Endothelial cell of umbilical vein (primary cell): ENCODE measurements at regions not wholly inside any gene's neighbourhood (a gene's known extent, or its start where the extent isn't known, plus 50 kb on each side); places are given as distances from the start of the nearest gene placed in this dataset.

Experiments
- BruUV-seq: library from RNA; stranded (reverse); fragments of 400-500 nt; replicated peaks from 2 replicates; lab custom pipeline; 2021; lab: Mats Ljungman, UMichigan
- CTCF ChIA-PET: fragments of 300-600, 350-600 bp; sonication (Branson Sonifier 250); formaldehyde crosslinking; loops from one replicate; lab custom pipeline; 2021; ENCODE audit warnings: antibody characterized with exemption, inconsistent platforms; lab: Charles Lee
- POLR2A ChIA-PET: fragments of 300-600, 350-600 bp; sonication (Branson Sonifier 250); formaldehyde crosslinking; loops from one replicate; lab custom pipeline; 2021; ENCODE audit warnings: antibody characterized with exemption, inconsistent platforms; lab: Charles Lee
- DNase-seq: peaks from one replicate; pipeline ENCODE4 v3.0.0-alpha.2; 2011; ENCODE audit warnings: low read depth, low spot score
- FAIRE-seq: peaks from 2 replicates; lab custom pipeline; 2011; peaks lifted over from hg19 to GRCh38; lab: Jason Lieb, UNC
- H2AFZ ChIP-seq: 2 replicates; pipeline ENCODE4 v1.6.0; 2012; ENCODE audit warnings: low read depth, low read length, control low read depth, inconsistent platforms
- H3K27ac ChIP-seq: 2 replicates; pipeline ENCODE4 v1.5.1; 2011; ENCODE audit warnings: low read depth, mild to moderate bottlenecking, control low read depth, low read length, moderate library complexity; ENCODE audit not compliant: insufficient read depth
- H3K27me3 ChIP-seq, 2 experiments: 2 replicates each; pipeline versions ENCODE4 v1.6.0 to v1.6.1; 2011; ENCODE audit warnings: low read length in 2 of 2, mixed read lengths in 1 of 2; ENCODE audit not compliant: control insufficient read depth in 2 of 2, insufficient read depth in 2 of 2
- H3K36me3 ChIP-seq, 2 experiments: 2 replicates in 1 of 2; 3 replicates in 1 of 2; pipeline ENCODE4 v1.5.1; 2011; ENCODE audit warnings: low read length in 2 of 2, mild to moderate bottlenecking in 1 of 2, moderate library complexity in 1 of 2; ENCODE audit not compliant: control insufficient read depth in 2 of 2, insufficient read depth in 2 of 2; ENCODE audit errors: extremely low read depth in 1 of 2
- H3K4me1 ChIP-seq: 3 replicates; pipeline ENCODE4 v1.5.1; 2011; ENCODE audit warnings: mild to moderate bottlenecking, low read length; ENCODE audit not compliant: control insufficient read depth, insufficient read depth; ENCODE audit errors: extremely low read depth
- H3K4me2 ChIP-seq: 2 replicates; pipeline ENCODE4 v1.6.1; 2011; ENCODE audit warnings: low read length, control low read depth, mixed read lengths; ENCODE audit not compliant: insufficient read depth
- H3K4me3 ChIP-seq, 3 experiments: fragments of 200-600 bp in 1 of 3; sonication (generic), shearing (Covaris generic) in 1 of 3; replicated peaks in 1 of 3; 2 replicates each; pipeline ENCODE4 v1.5.1; 2011 to 2016; ENCODE audit warnings: control low read depth in 3 of 3, low read length in 3 of 3, mild to moderate bottlenecking in 2 of 3, inconsistent platforms in 1 of 3, low read depth in 1 of 3, moderate library complexity in 1 of 3; ENCODE audit not compliant: insufficient read depth in 1 of 3
- H3K79me2 ChIP-seq: 2 replicates; pipeline ENCODE4 v1.6.0; 2012; ENCODE audit warnings: low read length, inconsistent platforms; ENCODE audit not compliant: control insufficient read depth, insufficient read depth
- H3K9ac ChIP-seq: replicated peaks from 2 replicates; pipeline ENCODE3; 2011; ENCODE audit warnings: low read length, control low read depth; ENCODE audit not compliant: insufficient read depth; ENCODE audit errors: extremely low read depth
- H3K9me1 ChIP-seq: replicated peaks from 3 replicates; pipeline ENCODE4 v1.6.0; 2011; ENCODE audit warnings: mild to moderate bottlenecking, low read length; ENCODE audit not compliant: control insufficient read depth, insufficient read depth; ENCODE audit errors: extremely low read depth
- H3K9me3 ChIP-seq: replicated peaks from 2 replicates; pipeline ENCODE4 v1.5.1; 2012; ENCODE audit warnings: low read length, inconsistent platforms; ENCODE audit not compliant: control insufficient read depth, insufficient read depth
- H4K20me1 ChIP-seq: replicated peaks from 2 replicates; pipeline ENCODE3; 2011; ENCODE audit warnings: mild to moderate bottlenecking, low read length; ENCODE audit not compliant: control insufficient read depth, insufficient read depth; ENCODE audit errors: extremely low read depth
- CTCF ChIP-seq, 2 donors: IDR thresholded peaks; 1 replicate in 1 of 2; 2 replicates in 1 of 2; pipeline ENCODE4 v1.5.1; 2011; ENCODE audit warnings: low read length in 2 of 2, mild to moderate bottlenecking in 2 of 2, moderate library complexity in 2 of 2, control low read depth in 1 of 2, inconsistent platforms in 1 of 2, low read depth in 1 of 2; ENCODE audit not compliant: insufficient read depth in 1 of 2; ENCODE audit errors: extremely low read depth in 1 of 2
- EZH2 ChIP-seq: IDR thresholded peaks from 2 replicates; pipeline ENCODE4 v1.6.1; 2012; ENCODE audit warnings: borderline replicate concordance, low read depth, mild to moderate bottlenecking, moderate library complexity, low read length, inconsistent platforms; ENCODE audit not compliant: severe bottlenecking
- FOS ChIP-seq: IDR thresholded peaks from 2 replicates; pipeline ENCODE4 v1.6.1; 2011; ENCODE audit warnings: mild to moderate bottlenecking, low read length, moderate library complexity, borderline replicate concordance; ENCODE audit not compliant: insufficient read depth
- GATA2 ChIP-seq: IDR thresholded peaks from 2 replicates; pipeline ENCODE4 v1.7.0; 2011; ENCODE audit warnings: low read depth, mild to moderate bottlenecking, moderate library complexity, mixed read lengths, low read length; ENCODE audit not compliant: insufficient read length, insufficient read depth
- JUN ChIP-seq: IDR thresholded peaks from 2 replicates; pipeline ENCODE4 v1.6.1; 2011; ENCODE audit warnings: borderline replicate concordance, low read depth; ENCODE audit not compliant: insufficient read length, insufficient read depth
- MAX ChIP-seq: IDR thresholded peaks from 2 replicates; pipeline ENCODE4 v1.6.1; 2011; ENCODE audit not compliant: insufficient read depth, insufficient read length
- MYC ChIP-seq: IDR thresholded peaks from one replicate; pipeline ENCODE4 v1.6.1; 2011; ENCODE audit warnings: mild to moderate bottlenecking, low read depth, low read length
- POLR2A ChIP-seq: IDR thresholded peaks from 2 replicates; pipeline ENCODE4 v1.6.1; 2012; ENCODE audit warnings: low read depth, mild to moderate bottlenecking, control low read depth, low read length
- POLR2AphosphoS5 ChIP-seq: IDR thresholded peaks from 2 replicates; pipeline ENCODE4 v1.6.1; 2012; ENCODE audit warnings: low read depth, mild to moderate bottlenecking, control low read depth, low read length, moderate library complexity; ENCODE audit not compliant: insufficient read depth
- dilution Hi-C: fragments of 300-500 bp; cut with MboI; formaldehyde crosslinking; loops from one replicate; pipeline ENCODE4 v1.15.0; 2019; ENCODE audit warnings: low sequenced_read_pairs; ENCODE audit not compliant: extremely low pct_ligation_motif_present
- intact Hi-C: fragments of 100-400 bp; cut with micrococcal nuclease; formaldehyde crosslinking; loops from one replicate; pipeline ENCODE4 v1.10.0; 2022

- intact Hi-C loops: no loop called here
- Histone ChIP-seq H3K27ac (no peak overlapping the region), H3K4me2 (no peak overlapping the region), H3K4me3 (no peak overlapping the region), H3K27me3 (peaks cover 3 to 10% of the 10 kb centered on the region in 2 experiments), H3K9me3 (no peaks in the 10 kb centered on the region), H2AFZ (no peak overlapping the region), H3K9ac (no peak overlapping the region), H3K9me1 (no peaks in the 10 kb centered on the region), H4K20me1 (no peaks in the 10 kb centered on the region), H3K4me1 (no peaks in the 10 kb centered on the region), H3K36me3 (no peaks in the 10 kb centered on the region), H3K79me2 (no peaks in the 10 kb centered on the region)
- BruUV-seq: no TSS peak
- DNase-seq: no peak
- dilution Hi-C loops: no loop called here
- FAIRE-seq: no peak
- ChIA-PET POLR2A (interaction anchor here (1.3 kb wide), 1 partner anchor 446 kb away, joined by 3 read pairs; the partner anchor contains the start of gene TNRC6C), CTCF (interaction anchor here (0.9 to 1.5 kb wide), 3 partner anchors 11 to 259 kb away, joined by 3 to 5 read pairs (median 4); no protein-coding TSS in a partner anchor)
- TF ChIP-seq EZH2: no peak
- TF ChIP-seq MAX: no peak
- no peak for TF ChIP-seq POLR2A
- no peak for TF ChIP-seq GATA2
- TF ChIP-seq FOS: no peak
- TF ChIP-seq CTCF (IDR thresholded peaks at IDR 0.05; ENCODE audit: extremely low read depth in 1 of 2, insufficient read depth in 1 of 2, low read depth in 1 of 2, low read length in 2 of 2): no peak
- no peak for TF ChIP-seq POLR2AphosphoS5
- TF ChIP-seq JUN: no peak
- no peak for TF ChIP-seq MYC
Observed at GRCh38 chr17:77512062-77512946, 371.5 kb downstream of the SEC14L1 start.
